HFFc6 (cell line): ENCODE measurements at regions not wholly inside any gene's neighbourhood (a gene's known extent, or its start where the extent isn't known, plus 50 kb on each side); places are given as distances from the start of the nearest gene placed in this dataset.

ENCODE experiments used
- DNase-seq: peaks from one replicate; pipeline ENCODE4 v3.0.0-alpha.2; 2018
- H3K27ac Mint-ChIP-seq: 2 replicates; pipeline ENCODE4 v1.8.0; 2020; ENCODE audit warnings: mild to moderate bottlenecking, mixed read lengths
- H3K27me3 Mint-ChIP-seq: 2 replicates; pipeline ENCODE4 v1.8.0; 2021; ENCODE audit warnings: mild to moderate bottlenecking, moderate library complexity, mixed read lengths; ENCODE audit not compliant: insufficient read depth
- H3K36me3 Mint-ChIP-seq: 2 replicates; pipeline ENCODE4 v1.8.0; 2021; ENCODE audit warnings: low read depth, mixed read lengths
- H3K4me1 Mint-ChIP-seq: 2 replicates; pipeline ENCODE4 v1.8.0; 2020; ENCODE audit warnings: low read depth, mixed read lengths
- H3K4me3 Mint-ChIP-seq: 2 replicates; pipeline ENCODE4 v1.8.0; 2020; ENCODE audit warnings: mild to moderate bottlenecking, moderate library complexity, mixed read lengths
- H3K9me3 Mint-ChIP-seq: 2 replicates; pipeline ENCODE4 v1.8.0; 2020; ENCODE audit warnings: mild to moderate bottlenecking, mixed read lengths
- CTCF ChIP-seq: fragments of 200-600 bp; sonication (generic); IDR thresholded peaks from 2 replicates; pipeline ENCODE4 v1.5.0; 2021; ENCODE audit warnings: antibody characterized with exemption, mild to moderate bottlenecking

- Mint-ChIP-seq H3K36me3 (no peaks in the 10 kb centered on the region), H3K27me3 (no peaks in the 10 kb centered on the region; the same call in 1 of the 2 replicates), H3K27ac (no peak overlapping the region), H3K9me3 (no peaks in the 10 kb centered on the region; the same call in 1 of the 2 replicates), H3K4me1 (peaks cover 10% of the 10 kb centered on the region), H3K4me3 (no peak overlapping the region)
- no peak for TF ChIP-seq CTCF
- no peak for DNase-seq
Observed at GRCh38 chr3:180196658-180197057, 159.9 kb upstream of the PEX5L start.

- Mint-ChIP-seq H3K4me1 (peaks cover 10% of the 10 kb centered on the region), H3K27me3 (peaks cover 3% of the 10 kb centered on the region), H3K36me3 (no peaks in the 10 kb centered on the region), H3K9me3 (no peaks in the 10 kb centered on the region; the same call in 1 of the 2 replicates), H3K27ac (no peak overlapping the region), H3K4me3 (no peak overlapping the region)
- DNase-seq: no peak
- no peak for TF ChIP-seq CTCF
Observed at GRCh38 chr3:180199417-180199995, 162.8 kb upstream of the PEX5L start.

- TF ChIP-seq CTCF: no peak
- peaks cover 1% of the 10 kb centered on the region; the same call in 1 of the 2 replicates for H3K9me3 Mint-ChIP-seq
- no peak overlapping the region for H3K27ac Mint-ChIP-seq
- no peak overlapping the region for H3K4me3 Mint-ChIP-seq
- no peak for DNase-seq
- H3K27me3 Mint-ChIP-seq: no peaks in the 10 kb centered on the region
- peaks cover 7% of the 10 kb centered on the region; the same call in 1 of the 2 replicates for H3K36me3 Mint-ChIP-seq
- peaks cover 6% of the 10 kb centered on the region; the same call in 1 of the 2 replicates for H3K4me1 Mint-ChIP-seq
Observed at GRCh38 chr3:180215866-180216265, 179.1 kb upstream of the PEX5L start.

GRCh38 chr3:180223268-180223667, 186.5 kb upstream of the PEX5L start:
- Mint-ChIP-seq H3K4me3 (no peak overlapping the region), H3K27ac (no peak overlapping the region), H3K9me3 (peaks cover 26% of the 10 kb centered on the region), H3K4me1 (no peaks in the 10 kb centered on the region), H3K27me3 (peaks cover 2% of the 10 kb centered on the region), H3K36me3 (peaks cover 28% of the 10 kb centered on the region)
- DNase-seq: no peak
- TF ChIP-seq CTCF: no peak

GRCh38 chr3:180229113-180229512, 192.4 kb upstream of the PEX5L start:
- H3K36me3 Mint-ChIP-seq: peaks cover 44% of the 10 kb centered on the region
- peaks cover 4% of the 10 kb centered on the region for H3K27me3 Mint-ChIP-seq
- H3K4me3 Mint-ChIP-seq: no peak overlapping the region
- no peak for TF ChIP-seq CTCF
- H3K4me1 Mint-ChIP-seq: no peaks in the 10 kb centered on the region
- no peak overlapping the region for H3K27ac Mint-ChIP-seq
- H3K9me3 Mint-ChIP-seq: peaks cover 64% of the 10 kb centered on the region
- no peak for DNase-seq
